Neural cell (in vitro differentiated cells): ENCODE measurements at regions not wholly inside any gene's neighbourhood (a gene's known extent, or its start where the extent isn't known, plus 50 kb on each side); places are given as distances from the start of the nearest gene placed in this dataset.

Experiments used
- H2AFZ ChIP-seq: fragments of 200-600, 300-800 bp; sonication (generic), shearing (Covaris generic); 2 replicates; pipeline ENCODE4 v1.6.0; 2014; ENCODE audit warnings: low read depth, mild to moderate bottlenecking, antibody characterized with exemption, low read length, moderate library complexity
- H3F3A ChIP-seq: fragments of 200-600 bp; shearing (Covaris generic); 2 replicates; pipeline ENCODE4 v1.6.1; 2016; ENCODE audit warnings: mild to moderate bottlenecking, moderate library complexity, mixed read lengths, antibody characterized with exemption, low read length; ENCODE audit not compliant: insufficient read depth, poor library complexity, severe bottlenecking
- H3K27ac ChIP-seq: fragments of 200-600, 300-800 bp; sonication (generic), shearing (Covaris generic); 2 replicates; pipeline ENCODE4 v1.5.1; 2014; ENCODE audit warnings: mild to moderate bottlenecking, low read length, moderate library complexity
- H3K27me3 ChIP-seq: fragments of 300-800, 200-600 bp; sonication (generic), shearing (Covaris generic); 2 replicates; pipeline ENCODE4 v1.6.0; 2014; ENCODE audit warnings: mild to moderate bottlenecking, low read depth, low read length, moderate library complexity; ENCODE audit not compliant: insufficient read depth
- H3K36me3 ChIP-seq: fragments of 300-800, 200-600 bp; sonication (generic), shearing (Covaris generic); 2 replicates; pipeline ENCODE4 v1.5.1; 2014; ENCODE audit warnings: mild to moderate bottlenecking, antibody characterized with exemption, low read length, moderate library complexity; ENCODE audit not compliant: insufficient read depth
- H3K4me2 ChIP-seq: fragments of 300-800, 200-600 bp; sonication (generic), shearing (Covaris generic); 2 replicates; pipeline ENCODE4 v1.6.0; 2014; ENCODE audit warnings: mild to moderate bottlenecking, low read length
- H3K4me3 ChIP-seq: fragments of 300-800, 200-600 bp; sonication (generic), shearing (Covaris generic); 2 replicates; pipeline ENCODE4 v1.5.1; 2014; ENCODE audit warnings: mild to moderate bottlenecking, low read length, moderate library complexity
- H3K79me2 ChIP-seq: fragments of 200-600 bp; shearing (Covaris generic); replicated peaks from 2 replicates; pipeline ENCODE4 v1.6.0; 2014; ENCODE audit warnings: mild to moderate bottlenecking, low read length, moderate library complexity; ENCODE audit not compliant: insufficient read depth
- H3K9ac ChIP-seq: fragments of 300-800, 200-600 bp; sonication (generic), shearing (Covaris generic); 2 replicates; pipeline ENCODE4 v1.6.1; 2016; ENCODE audit warnings: mild to moderate bottlenecking, low read length, mixed read lengths
- H3K9me2 ChIP-seq: fragments of 200-600 bp; shearing (Covaris generic); 2 replicates; pipeline ENCODE4 v1.6.1; 2016; ENCODE audit warnings: mild to moderate bottlenecking, low read length, mixed read lengths; ENCODE audit not compliant: insufficient read depth
- H3K9me3 ChIP-seq: fragments of 200-600, 300-800 bp; sonication (generic), shearing (Covaris generic); 2 replicates; pipeline ENCODE4 v1.6.1; 2016; ENCODE audit warnings: mild to moderate bottlenecking, mixed run types, low read length, moderate library complexity, mixed read lengths
- H4K20me1 ChIP-seq: fragments of 200-600 bp; shearing (Covaris generic); 2 replicates; pipeline ENCODE4 v1.6.1; 2016; ENCODE audit warnings: mild to moderate bottlenecking, mixed run types; ENCODE audit not compliant: insufficient read depth
- EP300 ChIP-seq: fragments of 450-650 bp; conservative IDR thresholded peaks from 2 replicates; pipeline ENCODE4 v1.6.1; 2014; ENCODE audit warnings: antibody characterized with exemption, mild to moderate bottlenecking, moderate library complexity; ENCODE audit not compliant: poor library complexity, severe bottlenecking
- EZH2 ChIP-seq: fragments of 200-600, 300-800 bp; shearing (Covaris generic), sonication (generic); IDR thresholded peaks from 2 replicates; pipeline ENCODE4 v1.6.1; 2014; ENCODE audit warnings: antibody characterized with exemption, low read length, borderline replicate concordance, mild to moderate bottlenecking; ENCODE audit not compliant: insufficient read depth, poor library complexity, severe bottlenecking
- MXI1 ChIP-seq: fragments of 450-650 bp; conservative IDR thresholded peaks from 2 replicates; pipeline ENCODE4 v1.6.1; 2014; ENCODE audit warnings: antibody characterized with exemption, mild to moderate bottlenecking; ENCODE audit not compliant: poor library complexity, severe bottlenecking
- POLR2AphosphoS5 ChIP-seq: IDR thresholded peaks from 2 replicates; pipeline ENCODE4 v1.6.1; 2012
- RAD21 ChIP-seq: fragments of 450-650 bp; conservative IDR thresholded peaks from 2 replicates; pipeline ENCODE4 v1.6.1; 2014; ENCODE audit warnings: antibody characterized with exemption, mild to moderate bottlenecking, moderate library complexity
- SMC3 ChIP-seq: fragments of 450-650 bp; conservative IDR thresholded peaks from 2 replicates; pipeline ENCODE4 v1.6.1; 2014; ENCODE audit warnings: antibody characterized with exemption, mild to moderate bottlenecking, moderate library complexity; ENCODE audit not compliant: poor library complexity
- TAF1 ChIP-seq: IDR thresholded peaks from 2 replicates; pipeline ENCODE4 v1.6.1; 2012; ENCODE audit warnings: low read depth
- TF ChIP-seq, protein P1 (sequence below): fragments of 450-650 bp; IDR thresholded peaks from 2 replicates; pipeline ENCODE4 v1.5.1; 2014; ENCODE audit warnings: antibody characterized with exemption, mild to moderate bottlenecking, moderate library complexity; ENCODE audit not compliant: poor library complexity, severe bottlenecking
- TF ChIP-seq, protein P2 (sequence below): IDR thresholded peaks from 2 replicates; pipeline ENCODE4 v1.6.1; 2012; ENCODE audit warnings: borderline replicate concordance

- TF ChIP-seq POLR2AphosphoS5: no peak
- TF ChIP-seq RAD21: peak; percentile 29
- TF ChIP-seq, protein P1, sequence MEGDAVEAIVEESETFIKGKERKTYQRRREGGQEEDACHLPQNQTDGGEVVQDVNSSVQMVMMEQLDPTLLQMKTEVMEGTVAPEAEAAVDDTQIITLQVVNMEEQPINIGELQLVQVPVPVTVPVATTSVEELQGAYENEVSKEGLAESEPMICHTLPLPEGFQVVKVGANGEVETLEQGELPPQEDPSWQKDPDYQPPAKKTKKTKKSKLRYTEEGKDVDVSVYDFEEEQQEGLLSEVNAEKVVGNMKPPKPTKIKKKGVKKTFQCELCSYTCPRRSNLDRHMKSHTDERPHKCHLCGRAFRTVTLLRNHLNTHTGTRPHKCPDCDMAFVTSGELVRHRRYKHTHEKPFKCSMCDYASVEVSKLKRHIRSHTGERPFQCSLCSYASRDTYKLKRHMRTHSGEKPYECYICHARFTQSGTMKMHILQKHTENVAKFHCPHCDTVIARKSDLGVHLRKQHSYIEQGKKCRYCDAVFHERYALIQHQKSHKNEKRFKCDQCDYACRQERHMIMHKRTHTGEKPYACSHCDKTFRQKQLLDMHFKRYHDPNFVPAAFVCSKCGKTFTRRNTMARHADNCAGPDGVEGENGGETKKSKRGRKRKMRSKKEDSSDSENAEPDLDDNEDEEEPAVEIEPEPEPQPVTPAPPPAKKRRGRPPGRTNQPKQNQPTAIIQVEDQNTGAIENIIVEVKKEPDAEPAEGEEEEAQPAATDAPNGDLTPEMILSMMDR: peak; percentile 35
- no peak for TF ChIP-seq TAF1
- TF ChIP-seq EZH2: no peak
- Histone ChIP-seq H3K9ac (no peak overlapping the region), H3K79me2 (no peaks in the 10 kb centered on the region), H3K36me3 (no peaks in the 10 kb centered on the region), H2AFZ (no peak overlapping the region), H3F3A (no peaks in the 10 kb centered on the region), H4K20me1 (no peaks in the 10 kb centered on the region), H3K4me2 (no peak overlapping the region), H3K27me3 (no peaks in the 10 kb centered on the region), H3K27ac (no peak overlapping the region), H3K9me2 (no peaks in the 10 kb centered on the region), H3K9me3 (no peaks in the 10 kb centered on the region), H3K4me3 (no peak overlapping the region)
Measured at GRCh38 chr22:27405672-27406388, 395.7 kb downstream of the MN1 start.

DNA sequence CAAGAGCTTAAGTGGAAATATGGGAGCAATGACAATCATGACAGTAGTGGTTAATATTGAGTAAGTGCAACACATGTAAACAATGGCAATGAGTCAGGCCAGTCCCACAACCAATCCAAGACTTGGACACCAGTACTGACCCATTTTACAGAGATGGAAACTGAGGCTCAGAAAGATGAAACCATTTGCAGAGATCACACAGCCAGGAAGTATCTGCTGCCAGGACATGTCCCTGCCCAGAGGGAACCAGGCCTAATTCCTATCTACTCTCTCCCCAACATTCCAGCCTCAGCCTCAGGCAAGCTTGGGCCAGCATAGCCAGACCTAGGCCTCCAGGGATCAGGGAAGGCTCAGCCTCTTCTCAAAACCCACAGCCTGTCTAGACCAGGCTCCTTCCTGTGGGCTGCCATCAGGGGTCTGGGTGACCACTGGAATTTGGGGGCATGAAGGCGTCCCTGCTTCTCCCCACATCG, 395.1 kb downstream of the MN1 start:
- Histone ChIP-seq H3K79me2 (no peaks in the 10 kb centered on the region), H3K27ac (peak overlapping the region; percentile 78)
- TF ChIP-seq EP300 (no peak), SMC3 (no peak), RAD21 (no peak), TAF1 (no peak), MXI1 (no peak)
- TF ChIP-seq, protein P2, sequence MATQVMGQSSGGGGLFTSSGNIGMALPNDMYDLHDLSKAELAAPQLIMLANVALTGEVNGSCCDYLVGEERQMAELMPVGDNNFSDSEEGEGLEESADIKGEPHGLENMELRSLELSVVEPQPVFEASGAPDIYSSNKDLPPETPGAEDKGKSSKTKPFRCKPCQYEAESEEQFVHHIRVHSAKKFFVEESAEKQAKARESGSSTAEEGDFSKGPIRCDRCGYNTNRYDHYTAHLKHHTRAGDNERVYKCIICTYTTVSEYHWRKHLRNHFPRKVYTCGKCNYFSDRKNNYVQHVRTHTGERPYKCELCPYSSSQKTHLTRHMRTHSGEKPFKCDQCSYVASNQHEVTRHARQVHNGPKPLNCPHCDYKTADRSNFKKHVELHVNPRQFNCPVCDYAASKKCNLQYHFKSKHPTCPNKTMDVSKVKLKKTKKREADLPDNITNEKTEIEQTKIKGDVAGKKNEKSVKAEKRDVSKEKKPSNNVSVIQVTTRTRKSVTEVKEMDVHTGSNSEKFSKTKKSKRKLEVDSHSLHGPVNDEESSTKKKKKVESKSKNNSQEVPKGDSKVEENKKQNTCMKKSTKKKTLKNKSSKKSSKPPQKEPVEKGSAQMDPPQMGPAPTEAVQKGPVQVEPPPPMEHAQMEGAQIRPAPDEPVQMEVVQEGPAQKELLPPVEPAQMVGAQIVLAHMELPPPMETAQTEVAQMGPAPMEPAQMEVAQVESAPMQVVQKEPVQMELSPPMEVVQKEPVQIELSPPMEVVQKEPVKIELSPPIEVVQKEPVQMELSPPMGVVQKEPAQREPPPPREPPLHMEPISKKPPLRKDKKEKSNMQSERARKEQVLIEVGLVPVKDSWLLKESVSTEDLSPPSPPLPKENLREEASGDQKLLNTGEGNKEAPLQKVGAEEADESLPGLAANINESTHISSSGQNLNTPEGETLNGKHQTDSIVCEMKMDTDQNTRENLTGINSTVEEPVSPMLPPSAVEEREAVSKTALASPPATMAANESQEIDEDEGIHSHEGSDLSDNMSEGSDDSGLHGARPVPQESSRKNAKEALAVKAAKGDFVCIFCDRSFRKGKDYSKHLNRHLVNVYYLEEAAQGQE: no peak
- TF ChIP-seq, protein P1: no peak

More for the DNA sequence above, 395.1 kb downstream of the MN1 start:
- Histone ChIP-seq H3K4me2 (no peak overlapping the region), H2AFZ (no peak overlapping the region), H3K9ac (peak overlapping the region; percentile 48), H3K27me3 (no peaks in the 10 kb centered on the region), H3F3A (no peaks in the 10 kb centered on the region), H3K36me3 (no peaks in the 10 kb centered on the region), H3K9me3 (no peaks in the 10 kb centered on the region), H3K9me2 (no peaks in the 10 kb centered on the region), H3K4me3 (no peak overlapping the region), H4K20me1 (no peaks in the 10 kb centered on the region)
